Body of pancreas (tissue), 4 donors: ENCODE measurements at regions not wholly inside any gene's neighbourhood (a gene's known extent, or its start where the extent isn't known, plus 50 kb on each side); places are given as distances from the start of the nearest gene placed in this dataset.

Source experiments
- POLR2A ChIP-seq, 3 donors: fragments of 450-650 bp; IDR thresholded peaks; one replicate each; pipeline ENCODE4 v1.6.1; 2016; ENCODE audit warnings: antibody characterized with exemption in 3 of 3, mild to moderate bottlenecking in 2 of 3
- TF ChIP-seq, protein P1 (sequence below), 7 experiments: fragments of 450-650 bp in 4 of 7; fragments of 200-600 bp in 3 of 7; sonication (generic) in 3 of 7; IDR thresholded peaks; one replicate each; pipeline ENCODE4 v1.5.1; 2016 to 2019; ENCODE audit warnings: antibody characterized with exemption in 7 of 7

GRCh38 chr3:157956176-157956575 lies 150.0 kb downstream of the SHOX2 start:
- TF ChIP-seq, protein P1, sequence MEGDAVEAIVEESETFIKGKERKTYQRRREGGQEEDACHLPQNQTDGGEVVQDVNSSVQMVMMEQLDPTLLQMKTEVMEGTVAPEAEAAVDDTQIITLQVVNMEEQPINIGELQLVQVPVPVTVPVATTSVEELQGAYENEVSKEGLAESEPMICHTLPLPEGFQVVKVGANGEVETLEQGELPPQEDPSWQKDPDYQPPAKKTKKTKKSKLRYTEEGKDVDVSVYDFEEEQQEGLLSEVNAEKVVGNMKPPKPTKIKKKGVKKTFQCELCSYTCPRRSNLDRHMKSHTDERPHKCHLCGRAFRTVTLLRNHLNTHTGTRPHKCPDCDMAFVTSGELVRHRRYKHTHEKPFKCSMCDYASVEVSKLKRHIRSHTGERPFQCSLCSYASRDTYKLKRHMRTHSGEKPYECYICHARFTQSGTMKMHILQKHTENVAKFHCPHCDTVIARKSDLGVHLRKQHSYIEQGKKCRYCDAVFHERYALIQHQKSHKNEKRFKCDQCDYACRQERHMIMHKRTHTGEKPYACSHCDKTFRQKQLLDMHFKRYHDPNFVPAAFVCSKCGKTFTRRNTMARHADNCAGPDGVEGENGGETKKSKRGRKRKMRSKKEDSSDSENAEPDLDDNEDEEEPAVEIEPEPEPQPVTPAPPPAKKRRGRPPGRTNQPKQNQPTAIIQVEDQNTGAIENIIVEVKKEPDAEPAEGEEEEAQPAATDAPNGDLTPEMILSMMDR (IDR thresholded peaks at IDR 0.05) = no peak
- no peak for TF ChIP-seq POLR2A (IDR thresholded peaks at IDR 0.05)
